ENCODE measurements at regions not wholly inside any gene's neighbourhood (a gene's known extent, or its start where the extent isn't known, plus 50 kb on each side); places are given as distances from the start of the nearest gene placed in this dataset.
"Not testable (repeated sequence)": the region's sequence is repeated elsewhere in the genome, so short reads cannot be mapped to it uniquely, and the experiment has no call there.

- POLR2A ChIA-PET; H3K4me1 ChIP-seq (ENCODE audit: control insufficient read depth, insufficient read depth, low read length); CTCF ChIA-PET; H3K9me3 ChIP-seq (ENCODE audit: control insufficient read depth, insufficient read depth, low read depth, low read length); H3K36me3 ChIP-seq (ENCODE audit: control insufficient read depth in 2 of 2, insufficient read depth in 1 of 2, low read length in 2 of 2); H3K27ac ChIP-seq (ENCODE audit: extremely low read depth, low read depth, low read length); H3K4me3 ChIP-seq (ENCODE audit: low read depth, low read length): not testable (repeated sequence)
- peak; percentile 88 for TF ChIP-seq ZNF146 (tag by site-specific recombination; IDR thresholded peaks at IDR 0.05)
- 0 out of 2 replicates have a peak, but pooled peaks have one; percentile 63 for TF ChIP-seq ZNF280D (tag by site-specific recombination; IDR thresholded peaks at IDR 0.05)
These were observed 202.7 kb downstream of the ENC1 start for GRCh38 chr5:74437870-74438269.

DNA sequence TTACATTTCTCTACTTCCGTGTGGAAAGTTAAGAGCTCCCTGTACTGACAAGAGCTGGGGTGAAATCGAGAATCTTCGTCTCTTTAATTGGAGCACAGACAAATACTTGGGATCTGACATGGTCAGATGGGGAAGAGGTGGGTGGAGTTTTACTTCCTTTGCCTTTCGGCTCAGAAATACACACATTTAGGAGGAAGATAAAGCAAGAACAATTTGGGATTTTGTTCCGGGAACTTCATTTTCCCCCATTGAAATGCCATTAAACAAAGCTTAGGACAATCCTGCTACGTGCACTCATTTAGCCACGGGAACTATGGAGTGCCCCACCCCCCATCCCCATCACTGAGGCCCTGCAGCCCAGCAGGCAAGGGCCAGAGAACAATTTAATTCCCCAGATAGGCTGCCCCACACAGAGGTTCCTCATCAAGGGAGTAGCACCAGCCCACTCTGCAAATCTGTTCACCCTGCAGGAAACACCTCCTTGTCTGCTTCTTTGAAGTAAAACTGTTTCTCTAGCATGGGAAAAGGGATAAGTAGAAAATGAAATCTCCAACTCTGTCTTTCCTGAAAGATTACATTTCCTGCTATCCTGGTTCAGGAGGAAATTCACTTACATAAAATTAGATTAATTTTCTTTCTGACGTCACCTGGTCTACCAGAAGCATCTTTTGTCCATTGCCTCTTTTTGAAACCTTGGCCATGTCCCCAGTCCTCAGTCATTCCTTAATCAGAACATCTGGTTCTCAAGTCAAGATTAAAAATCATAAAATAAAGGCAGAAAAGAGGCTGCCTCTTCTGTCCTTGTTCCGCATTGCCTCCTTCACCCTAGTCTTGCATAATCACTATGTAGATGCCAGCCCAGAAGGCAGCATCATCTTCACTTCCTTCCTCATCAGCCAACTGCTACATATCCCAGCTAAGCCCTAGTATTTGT lies 206.4 kb downstream of the ENC1 start:
- Histone ChIP-seq H3K4me1 (ENCODE audit: control insufficient read depth, insufficient read depth, low read length) (peaks cover 5% of the 10 kb centered on the region; the same call in 1 of the 2 replicates), H3K9me3 (ENCODE audit: control insufficient read depth, insufficient read depth, low read depth, low read length) (no peaks in the 10 kb centered on the region), H3K4me3 (ENCODE audit: low read depth, low read length) (no peak overlapping the region), H3K27ac (ENCODE audit: extremely low read depth, low read depth, low read length) (no peak overlapping the region), H3K36me3 (ENCODE audit: control insufficient read depth in 2 of 2, insufficient read depth in 1 of 2, low read length in 2 of 2) (no peaks in the 10 kb centered on the region)
- POLR2A ChIA-PET = no interaction called here
- CTCF ChIA-PET = interaction anchor here (0.6 kb wide), 1 partner anchor 432 kb away, joined by 3 read pairs; no protein-coding TSS in a partner anchor
- TF ChIP-seq, protein P1, sequence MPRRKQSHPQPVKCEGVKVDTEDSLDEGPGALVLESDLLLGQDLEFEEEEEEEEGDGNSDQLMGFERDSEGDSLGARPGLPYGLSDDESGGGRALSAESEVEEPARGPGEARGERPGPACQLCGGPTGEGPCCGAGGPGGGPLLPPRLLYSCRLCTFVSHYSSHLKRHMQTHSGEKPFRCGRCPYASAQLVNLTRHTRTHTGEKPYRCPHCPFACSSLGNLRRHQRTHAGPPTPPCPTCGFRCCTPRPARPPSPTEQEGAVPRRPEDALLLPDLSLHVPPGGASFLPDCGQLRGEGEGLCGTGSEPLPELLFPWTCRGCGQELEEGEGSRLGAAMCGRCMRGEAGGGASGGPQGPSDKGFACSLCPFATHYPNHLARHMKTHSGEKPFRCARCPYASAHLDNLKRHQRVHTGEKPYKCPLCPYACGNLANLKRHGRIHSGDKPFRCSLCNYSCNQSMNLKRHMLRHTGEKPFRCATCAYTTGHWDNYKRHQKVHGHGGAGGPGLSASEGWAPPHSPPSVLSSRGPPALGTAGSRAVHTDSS (tag by site-specific recombination; IDR thresholded peaks at IDR 0.05) = 0 out of 2 replicates have a peak, but pooled peaks have one; percentile 15
- TF ChIP-seq, protein P2, sequence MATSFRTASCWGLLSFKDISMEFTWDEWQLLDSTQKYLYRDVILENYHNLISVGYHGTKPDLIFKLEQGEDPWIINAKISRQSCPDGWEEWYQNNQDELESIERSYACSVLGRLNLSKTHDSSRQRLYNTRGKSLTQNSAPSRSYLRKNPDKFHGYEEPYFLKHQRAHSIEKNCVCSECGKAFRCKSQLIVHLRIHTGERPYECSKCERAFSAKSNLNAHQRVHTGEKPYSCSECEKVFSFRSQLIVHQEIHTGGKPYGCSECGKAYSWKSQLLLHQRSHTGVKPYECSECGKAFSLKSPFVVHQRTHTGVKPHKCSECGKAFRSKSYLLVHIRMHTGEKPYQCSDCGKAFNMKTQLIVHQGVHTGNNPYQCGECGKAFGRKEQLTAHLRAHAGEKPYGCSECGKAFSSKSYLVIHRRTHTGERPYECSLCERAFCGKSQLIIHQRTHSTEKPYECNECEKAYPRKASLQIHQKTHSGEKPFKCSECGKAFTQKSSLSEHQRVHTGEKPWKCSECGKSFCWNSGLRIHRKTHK (tag by site-specific recombination; IDR thresholded peaks at IDR 0.05) = no peak

GRCh38 chr5:74433255-74433895 lies 207.2 kb downstream of the ENC1 start:
- ChIA-PET POLR2A (no interaction called here), CTCF (no interaction called here)
- H3K27ac ChIP-seq (ENCODE audit: extremely low read depth, low read depth, low read length) = no peak overlapping the region
- no peak overlapping the region for H3K4me3 ChIP-seq (ENCODE audit: low read depth, low read length)
- H3K36me3 ChIP-seq (ENCODE audit: control insufficient read depth in 2 of 2, insufficient read depth in 1 of 2, low read length in 2 of 2) = no peaks in the 10 kb centered on the region
- peaks cover 5% of the 10 kb centered on the region; the same call in 1 of the 2 replicates for H3K4me1 ChIP-seq (ENCODE audit: control insufficient read depth, insufficient read depth, low read length)
- TF ChIP-seq ZNF433 (tag by site-specific recombination; IDR thresholded peaks at IDR 0.05; ENCODE audit: low read depth) (no peak), ZBTB1 (tag by site-specific recombination; IDR thresholded peaks at IDR 0.05) (no peak), ZNF133 (tag by site-specific recombination; IDR thresholded peaks at IDR 0.05) (no peak), ZNF501 (tag by site-specific recombination; IDR thresholded peaks at IDR 0.05) (no peak), ZNF2 (tag by site-specific recombination; IDR thresholded peaks at IDR 0.05) (no peak), ZNF302 (tag by site-specific recombination; IDR thresholded peaks at IDR 0.05; ENCODE audit: low read depth) (no peak), ZNF398 (tag by site-specific recombination; IDR thresholded peaks at IDR 0.05) (no peak), ZNF280C (tag by site-specific recombination; IDR thresholded peaks at IDR 0.05) (no peak), SCRT2 (tag by site-specific recombination; IDR thresholded peaks at IDR 0.05) (no peak)
- H3K9me3 ChIP-seq (ENCODE audit: control insufficient read depth, insufficient read depth, low read depth, low read length) = no peaks in the 10 kb centered on the region

Measured in HEK293 (cell line).